Epithelial cell of proximal tubule (primary cell): ENCODE measurements at regions not wholly inside any gene's neighbourhood (a gene's known extent, or its start where the extent isn't known, plus 50 kb on each side); places are given as distances from the start of the nearest gene placed in this dataset.
A peak's percentile ranks its signal among the peaks of the same experiment; 100 is the strongest.

Experiments
- DNase-seq: peaks from one replicate; pipeline ENCODE4 v3.0.0-alpha.2; 2011; ENCODE audit warnings: low read depth
- H3K4me3 ChIP-seq: 2 replicates; pipeline ENCODE4 v1.5.1; 2011; ENCODE audit warnings: low read depth, mild to moderate bottlenecking, low read length
- CTCF ChIP-seq: conservative IDR thresholded peaks from 2 replicates; pipeline ENCODE4 v1.5.1; 2012; ENCODE audit warnings: low read depth, mild to moderate bottlenecking, low read length

- no peak for TF ChIP-seq CTCF
- no peak overlapping the region for H3K4me3 ChIP-seq
- no peak for DNase-seq
Measured at GRCh38 chr12:67073336-67073735, 195.8 kb upstream of the CAND1 start.

GRCh38 chr12:67074072-67074471 lies 195.1 kb upstream of the CAND1 start:
- no peak for DNase-seq

GRCh38 chr12:67077617-67078016 lies 191.5 kb upstream of the CAND1 start:
- TF ChIP-seq CTCF, result no peak
- peak; percentile 40 for DNase-seq
- no peak overlapping the region for H3K4me3 ChIP-seq

More at GRCh38 chr12:67074072-67074471, 195.1 kb upstream of the CAND1 start:
- TF ChIP-seq CTCF, result no peak
- no peak overlapping the region for H3K4me3 ChIP-seq

- TF ChIP-seq CTCF, result no peak
- no peak overlapping the region for H3K4me3 ChIP-seq
- DNase-seq, result no peak
Measured at GRCh38 chr12:67078957-67079356, 190.2 kb upstream of the CAND1 start.

GRCh38 chr12:67080637-67081036 lies 188.5 kb upstream of the CAND1 start:
- no peak for TF ChIP-seq CTCF
- DNase-seq, result no peak
- H3K4me3 ChIP-seq, result no peak overlapping the region

GRCh38 chr12:67082221-67082620 lies 186.9 kb upstream of the CAND1 start:
- H3K4me3 ChIP-seq, result no peak overlapping the region
- DNase-seq, result no peak
- TF ChIP-seq CTCF, result no peak

GRCh38 chr12:67085699-67086098 lies 183.5 kb upstream of the CAND1 start:
- H3K4me3 ChIP-seq, result no peak overlapping the region
- DNase-seq, result peak; percentile 52
- TF ChIP-seq CTCF, result no peak
